Omental fat pad (tissue), 3 donors: ENCODE measurements at regions not wholly inside any gene's neighbourhood (a gene's known extent, or its start where the extent isn't known, plus 50 kb on each side); places are given as distances from the start of the nearest gene placed in this dataset.

Source experiments
- ATAC-seq: fragments of 150-250 bp; one replicate; pipeline ENCODE4 v1.9.1; 2016; ENCODE audit warnings: mild to moderate bottlenecking, moderate library complexity; ENCODE audit not compliant: low FRiP score
- DNase-seq: peaks from one replicate; pipeline ENCODE4 v3.0.0-alpha.2; 2019; ENCODE audit warnings: low spot score
- TF ChIP-seq, protein P1 (sequence below), 3 donors: fragments of 450-650 bp; IDR thresholded peaks; one replicate each; pipeline ENCODE4 v1.5.1; 2016 to 2017; ENCODE audit warnings: antibody characterized with exemption in 3 of 3, mild to moderate bottlenecking in 3 of 3, moderate library complexity in 2 of 3

DNA sequence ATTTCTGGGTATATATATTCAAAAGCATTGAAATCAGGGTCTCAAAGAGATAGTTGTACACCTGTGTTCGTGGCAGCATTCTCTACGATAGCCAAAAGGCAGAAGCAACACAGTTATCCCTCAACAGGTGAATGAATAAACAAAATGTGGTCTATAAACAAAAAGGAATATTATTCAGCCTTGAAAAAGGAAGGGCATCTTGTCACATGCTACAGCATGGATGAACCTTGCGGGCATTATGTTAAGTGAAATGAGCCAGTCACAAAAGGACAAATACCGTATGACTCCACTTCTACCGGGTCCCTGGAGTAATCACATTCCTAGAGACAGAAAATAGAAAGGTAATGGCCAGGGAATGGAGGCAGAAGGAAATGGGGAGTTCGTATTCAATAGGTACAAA lies 228.8 kb downstream of the SH3BP4 start:
- TF ChIP-seq, protein P1, sequence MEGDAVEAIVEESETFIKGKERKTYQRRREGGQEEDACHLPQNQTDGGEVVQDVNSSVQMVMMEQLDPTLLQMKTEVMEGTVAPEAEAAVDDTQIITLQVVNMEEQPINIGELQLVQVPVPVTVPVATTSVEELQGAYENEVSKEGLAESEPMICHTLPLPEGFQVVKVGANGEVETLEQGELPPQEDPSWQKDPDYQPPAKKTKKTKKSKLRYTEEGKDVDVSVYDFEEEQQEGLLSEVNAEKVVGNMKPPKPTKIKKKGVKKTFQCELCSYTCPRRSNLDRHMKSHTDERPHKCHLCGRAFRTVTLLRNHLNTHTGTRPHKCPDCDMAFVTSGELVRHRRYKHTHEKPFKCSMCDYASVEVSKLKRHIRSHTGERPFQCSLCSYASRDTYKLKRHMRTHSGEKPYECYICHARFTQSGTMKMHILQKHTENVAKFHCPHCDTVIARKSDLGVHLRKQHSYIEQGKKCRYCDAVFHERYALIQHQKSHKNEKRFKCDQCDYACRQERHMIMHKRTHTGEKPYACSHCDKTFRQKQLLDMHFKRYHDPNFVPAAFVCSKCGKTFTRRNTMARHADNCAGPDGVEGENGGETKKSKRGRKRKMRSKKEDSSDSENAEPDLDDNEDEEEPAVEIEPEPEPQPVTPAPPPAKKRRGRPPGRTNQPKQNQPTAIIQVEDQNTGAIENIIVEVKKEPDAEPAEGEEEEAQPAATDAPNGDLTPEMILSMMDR (IDR thresholded peaks at IDR 0.05), result no peak
- ATAC-seq (no peak), DNase-seq (no peak)

DNA sequence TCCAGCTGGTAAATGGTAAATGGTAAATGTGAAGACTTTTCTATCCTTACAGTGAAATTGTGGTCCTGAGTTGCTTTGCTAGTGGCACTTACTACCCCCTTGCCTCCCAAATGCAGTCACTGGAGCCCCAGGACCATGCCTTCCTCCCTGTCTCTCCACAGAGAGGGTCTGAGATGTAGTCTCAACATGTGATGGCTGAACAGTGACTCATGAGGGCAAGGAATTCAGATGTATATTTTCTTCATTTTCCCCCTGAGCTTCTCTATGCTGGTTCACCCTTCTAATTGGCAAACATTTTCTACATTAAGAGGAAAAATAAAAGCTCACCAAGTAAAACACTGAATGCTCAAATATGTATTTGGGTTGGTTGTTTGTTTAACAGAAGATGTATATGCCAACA lies 232.0 kb downstream of the SH3BP4 start:
- DNase-seq (no peak), ATAC-seq (no peak)
- TF ChIP-seq, protein P1 (IDR thresholded peaks at IDR 0.05), result no peak

DNA sequence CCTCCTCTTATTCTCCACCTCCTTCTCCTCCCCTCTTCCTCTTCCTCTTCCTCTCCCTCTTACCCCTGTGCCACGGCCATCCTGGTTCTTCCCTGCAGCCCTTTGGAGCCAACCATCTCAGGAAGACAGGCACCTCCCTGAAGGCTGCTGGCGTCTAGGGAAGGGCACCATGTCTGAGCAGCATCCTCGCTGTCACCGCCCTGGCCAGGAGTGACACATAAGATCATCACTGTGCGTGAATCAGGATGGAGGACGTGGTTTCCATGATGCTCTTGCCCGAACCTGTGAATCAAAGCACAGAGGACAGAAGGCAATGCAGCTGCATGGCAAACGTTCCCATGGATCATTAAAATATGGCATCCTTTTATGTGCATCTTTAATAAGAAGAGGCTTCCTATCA lies 236.0 kb downstream of the SH3BP4 start:
- DNase-seq (no peak), ATAC-seq (no peak)
- TF ChIP-seq, protein P1 (IDR thresholded peaks at IDR 0.05), result no peak

DNA sequence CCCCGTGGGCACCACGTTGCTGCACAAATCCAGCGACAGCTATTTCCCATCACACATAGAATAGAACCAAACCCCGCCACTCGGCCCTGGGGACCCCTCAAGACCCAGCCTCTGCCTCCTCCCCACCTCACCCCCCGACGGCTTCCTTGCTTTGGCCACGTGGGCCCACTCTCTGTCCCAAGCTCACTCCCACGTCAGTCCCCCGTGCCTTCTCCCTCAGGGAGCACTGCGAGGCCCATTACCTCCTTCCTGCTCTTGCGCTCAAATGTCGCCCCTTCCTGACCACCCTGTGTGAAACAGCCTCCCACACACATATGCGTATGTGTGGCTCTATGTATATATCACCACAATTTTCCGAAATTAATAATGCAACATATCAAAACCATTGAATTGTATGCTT lies 239.7 kb downstream of the SH3BP4 start:
- TF ChIP-seq, protein P1 (IDR thresholded peaks at IDR 0.05), result no peak
- ATAC-seq, result no peak

DNA sequence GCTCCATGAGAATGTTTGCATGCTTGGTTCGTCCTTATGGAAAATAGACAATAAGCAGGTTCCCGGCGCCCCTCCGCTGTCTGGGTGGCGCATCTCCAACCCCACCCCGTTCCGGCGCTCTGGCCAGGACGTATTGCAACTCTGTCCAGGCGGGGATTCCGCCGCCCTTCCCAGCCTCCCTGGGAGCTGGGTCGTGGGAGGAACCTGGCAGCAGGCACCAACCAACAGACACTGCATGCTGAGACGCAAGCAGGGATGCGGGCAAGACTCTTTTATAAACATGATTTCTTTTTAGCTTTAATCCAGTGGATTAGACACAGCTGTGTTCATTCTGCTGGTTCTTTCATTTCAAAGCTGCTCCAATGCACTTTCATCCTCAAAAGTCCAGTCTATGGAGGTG lies 240.2 kb downstream of the SH3BP4 start:
- DNase-seq, result no peak
- no peak for ATAC-seq
- TF ChIP-seq, protein P1 (IDR thresholded peaks at IDR 0.05), result no peak

More for the DNA sequence above, 239.7 kb downstream of the SH3BP4 start:
- DNase-seq, result no peak

DNA sequence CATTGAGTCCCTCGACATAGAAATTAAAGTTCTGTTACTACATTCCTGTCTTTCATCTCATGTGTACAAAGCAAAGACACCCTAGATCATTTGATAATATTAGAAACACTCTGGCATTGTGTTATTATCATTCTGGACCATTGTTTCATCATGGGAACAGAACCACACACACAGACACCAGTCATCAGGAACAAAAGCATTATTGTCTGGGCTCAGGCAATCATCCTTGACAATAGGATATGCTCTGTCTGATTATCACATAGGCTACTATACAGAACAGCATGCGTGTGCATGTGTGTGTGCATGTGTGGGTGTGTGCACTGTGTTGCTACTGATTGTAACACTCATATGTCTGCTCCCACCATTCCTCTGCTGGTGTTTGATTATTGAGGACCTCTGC lies 242.5 kb downstream of the SH3BP4 start:
- ATAC-seq (no peak), DNase-seq (no peak)
- TF ChIP-seq, protein P1 (IDR thresholded peaks at IDR 0.05), result no peak

DNA sequence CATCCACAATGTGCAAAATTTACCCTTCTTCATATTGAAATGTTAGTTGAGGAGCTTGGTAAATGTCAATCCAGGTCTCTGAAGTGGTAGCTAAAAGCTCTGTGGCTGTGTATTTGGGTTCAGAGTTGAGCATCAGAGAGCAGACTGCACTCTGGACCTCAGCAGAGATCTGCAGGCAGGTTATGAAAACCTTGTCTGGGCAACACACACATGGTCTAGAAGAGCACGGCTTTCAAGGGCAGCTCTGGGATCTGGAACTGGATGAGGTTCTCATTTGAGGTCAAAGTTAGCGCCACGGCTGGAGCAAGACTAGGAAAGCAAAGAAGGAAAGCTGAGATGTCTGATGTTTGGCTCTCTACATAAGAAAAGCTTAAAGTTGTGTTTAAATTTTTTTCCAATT lies 243.0 kb downstream of the SH3BP4 start:
- TF ChIP-seq, protein P1 (IDR thresholded peaks at IDR 0.05), result no peak
- ATAC-seq (no peak), DNase-seq (no peak)
